Fibroblast of mammary gland (primary cell): ENCODE measurements at regions not wholly inside any gene's neighbourhood (a gene's known extent, or its start where the extent isn't known, plus 50 kb on each side); places are given as distances from the start of the nearest gene placed in this dataset.

ENCODE experiments used
- DNase-seq: peaks from one replicate; pipeline ENCODE4 v3.0.0-alpha.2; 2010; ENCODE audit warnings: low read depth
- H3K4me3 ChIP-seq: 2 replicates; pipeline ENCODE4 v1.5.1; 2011; ENCODE audit warnings: low read depth, mild to moderate bottlenecking, low read length, moderate library complexity; ENCODE audit not compliant: control insufficient read depth
- TF ChIP-seq, protein P1 (sequence below): conservative IDR thresholded peaks from 2 replicates; pipeline ENCODE4 v1.5.1; 2011; ENCODE audit warnings: low read depth, low read length, inconsistent platforms; ENCODE audit not compliant: control insufficient read depth, insufficient read depth

DNA sequence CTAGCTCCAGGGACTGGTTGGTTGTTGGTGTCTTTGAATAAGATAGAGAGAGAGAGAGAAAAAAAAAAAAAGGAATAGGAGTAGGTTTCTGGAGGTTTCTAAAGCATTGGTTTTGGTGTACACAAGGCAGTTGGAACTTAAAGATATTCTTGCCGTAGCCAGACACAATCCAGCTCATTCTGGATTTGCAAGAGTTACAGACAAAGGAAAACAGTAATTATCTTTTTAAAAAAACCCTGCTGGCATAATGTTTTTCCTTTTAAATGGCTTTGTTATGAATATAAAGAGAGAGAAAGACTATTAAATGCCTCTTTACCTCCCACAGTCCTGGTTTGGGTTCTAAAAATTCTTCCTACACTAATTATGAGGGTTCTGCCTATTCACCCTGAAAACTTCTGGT, 120.4 kb upstream of the RAG2 start:
- H3K4me3 ChIP-seq: no peak overlapping the region
- TF ChIP-seq, protein P1, sequence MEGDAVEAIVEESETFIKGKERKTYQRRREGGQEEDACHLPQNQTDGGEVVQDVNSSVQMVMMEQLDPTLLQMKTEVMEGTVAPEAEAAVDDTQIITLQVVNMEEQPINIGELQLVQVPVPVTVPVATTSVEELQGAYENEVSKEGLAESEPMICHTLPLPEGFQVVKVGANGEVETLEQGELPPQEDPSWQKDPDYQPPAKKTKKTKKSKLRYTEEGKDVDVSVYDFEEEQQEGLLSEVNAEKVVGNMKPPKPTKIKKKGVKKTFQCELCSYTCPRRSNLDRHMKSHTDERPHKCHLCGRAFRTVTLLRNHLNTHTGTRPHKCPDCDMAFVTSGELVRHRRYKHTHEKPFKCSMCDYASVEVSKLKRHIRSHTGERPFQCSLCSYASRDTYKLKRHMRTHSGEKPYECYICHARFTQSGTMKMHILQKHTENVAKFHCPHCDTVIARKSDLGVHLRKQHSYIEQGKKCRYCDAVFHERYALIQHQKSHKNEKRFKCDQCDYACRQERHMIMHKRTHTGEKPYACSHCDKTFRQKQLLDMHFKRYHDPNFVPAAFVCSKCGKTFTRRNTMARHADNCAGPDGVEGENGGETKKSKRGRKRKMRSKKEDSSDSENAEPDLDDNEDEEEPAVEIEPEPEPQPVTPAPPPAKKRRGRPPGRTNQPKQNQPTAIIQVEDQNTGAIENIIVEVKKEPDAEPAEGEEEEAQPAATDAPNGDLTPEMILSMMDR: no peak
- DNase-seq: no peak

DNA sequence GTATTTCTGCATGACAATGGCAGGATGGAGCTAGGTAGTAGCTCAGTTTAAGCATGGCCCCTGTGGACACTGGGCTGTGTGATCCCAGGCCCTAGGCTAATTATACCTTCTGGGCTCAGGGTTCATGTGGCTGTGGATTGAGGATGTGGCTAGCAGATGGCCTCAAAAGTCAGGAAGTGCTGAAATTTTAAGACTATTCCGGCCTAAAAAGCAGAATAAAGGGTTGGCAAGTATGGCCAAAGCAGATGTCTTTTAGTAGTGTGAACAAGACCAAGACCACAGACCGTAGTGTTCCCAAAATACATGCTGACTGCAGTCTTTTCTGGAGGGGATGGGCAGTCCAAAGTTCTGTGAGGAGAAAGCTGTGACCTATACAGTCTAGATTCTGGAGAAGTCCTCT, 115.7 kb upstream of the RAG2 start:
- no peak for DNase-seq
- H3K4me3 ChIP-seq: no peak overlapping the region
- TF ChIP-seq, protein P1: no peak

DNA sequence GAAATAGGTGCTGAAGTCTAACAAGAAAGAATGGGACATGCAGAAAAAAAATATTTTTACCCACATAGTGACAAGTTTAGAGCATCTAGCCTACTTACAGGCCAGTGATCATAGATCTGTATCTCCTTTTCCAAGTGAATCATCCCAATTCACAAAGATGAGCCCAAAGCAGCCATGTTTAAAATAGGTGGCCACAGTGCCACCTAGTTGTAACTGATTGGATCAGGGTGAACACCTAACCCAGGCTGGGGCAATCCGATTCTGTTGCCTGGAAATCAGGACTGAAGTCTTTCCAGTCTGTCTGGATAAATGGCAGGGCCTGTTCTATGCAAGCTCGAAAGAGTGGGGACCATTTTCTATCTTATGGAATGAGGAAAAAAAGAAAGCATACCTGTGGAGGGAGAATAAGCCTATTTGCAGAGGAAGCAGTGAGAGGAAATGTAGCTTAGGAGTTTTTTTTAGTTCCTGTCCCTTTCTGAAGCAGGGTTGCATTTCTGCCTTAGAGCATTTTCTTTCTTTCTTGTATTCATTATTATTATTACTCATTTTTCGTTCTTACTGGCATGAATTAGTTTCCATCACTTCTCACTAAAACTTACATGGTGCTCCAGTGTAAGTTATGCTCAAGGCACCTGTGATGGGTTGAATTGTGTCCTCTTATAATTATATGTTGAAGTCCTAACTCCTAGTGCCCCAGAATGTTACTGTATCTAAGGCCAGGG, 113.2 kb upstream of the RAG2 start:
- TF ChIP-seq, protein P1: no peak
- H3K4me3 ChIP-seq: no peak overlapping the region
- no peak for DNase-seq
